ENCODE measurements at regions not wholly inside any gene's neighbourhood (a gene's known extent, or its start where the extent isn't known, plus 50 kb on each side); places are given as distances from the start of the nearest gene placed in this dataset.

DNA sequence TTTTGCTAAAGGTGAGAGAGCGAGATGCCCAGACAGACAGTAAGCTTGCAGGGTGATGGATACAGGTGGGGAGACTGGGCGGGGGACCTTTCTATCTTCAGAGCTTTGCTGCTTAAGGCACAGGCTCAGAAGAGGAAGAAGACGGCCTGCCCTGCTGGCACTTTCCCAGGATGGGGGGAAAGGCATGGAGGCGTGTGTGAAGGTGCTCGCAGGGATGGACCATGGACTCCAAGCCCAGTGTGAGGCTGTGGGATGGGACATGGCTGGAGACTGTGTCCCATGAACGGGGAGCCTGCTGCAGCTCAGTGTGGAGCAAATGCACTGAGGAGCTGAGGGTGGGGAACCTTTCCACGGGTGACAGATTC lies 243.2 kb upstream of the IRX4 start:
- TF ChIP-seq, protein P1, sequence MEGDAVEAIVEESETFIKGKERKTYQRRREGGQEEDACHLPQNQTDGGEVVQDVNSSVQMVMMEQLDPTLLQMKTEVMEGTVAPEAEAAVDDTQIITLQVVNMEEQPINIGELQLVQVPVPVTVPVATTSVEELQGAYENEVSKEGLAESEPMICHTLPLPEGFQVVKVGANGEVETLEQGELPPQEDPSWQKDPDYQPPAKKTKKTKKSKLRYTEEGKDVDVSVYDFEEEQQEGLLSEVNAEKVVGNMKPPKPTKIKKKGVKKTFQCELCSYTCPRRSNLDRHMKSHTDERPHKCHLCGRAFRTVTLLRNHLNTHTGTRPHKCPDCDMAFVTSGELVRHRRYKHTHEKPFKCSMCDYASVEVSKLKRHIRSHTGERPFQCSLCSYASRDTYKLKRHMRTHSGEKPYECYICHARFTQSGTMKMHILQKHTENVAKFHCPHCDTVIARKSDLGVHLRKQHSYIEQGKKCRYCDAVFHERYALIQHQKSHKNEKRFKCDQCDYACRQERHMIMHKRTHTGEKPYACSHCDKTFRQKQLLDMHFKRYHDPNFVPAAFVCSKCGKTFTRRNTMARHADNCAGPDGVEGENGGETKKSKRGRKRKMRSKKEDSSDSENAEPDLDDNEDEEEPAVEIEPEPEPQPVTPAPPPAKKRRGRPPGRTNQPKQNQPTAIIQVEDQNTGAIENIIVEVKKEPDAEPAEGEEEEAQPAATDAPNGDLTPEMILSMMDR (IDR thresholded peaks at IDR 0.05; ENCODE audit: insufficient read depth, low read length, poor library complexity, severe bottlenecking): no peak
- TF ChIP-seq EZH2phosphoT487 (conservative IDR thresholded peaks at IDR 0.05; ENCODE audit: low read length): no peak
